ENCODE measurements at regions not wholly inside any gene's neighbourhood (a gene's known extent, or its start where the extent isn't known, plus 50 kb on each side); places are given as distances from the start of the nearest gene placed in this dataset.
"Not testable (repeated sequence)": the region's sequence is repeated elsewhere in the genome, so short reads cannot be mapped to it uniquely, and the experiment has no call there.

DNA sequence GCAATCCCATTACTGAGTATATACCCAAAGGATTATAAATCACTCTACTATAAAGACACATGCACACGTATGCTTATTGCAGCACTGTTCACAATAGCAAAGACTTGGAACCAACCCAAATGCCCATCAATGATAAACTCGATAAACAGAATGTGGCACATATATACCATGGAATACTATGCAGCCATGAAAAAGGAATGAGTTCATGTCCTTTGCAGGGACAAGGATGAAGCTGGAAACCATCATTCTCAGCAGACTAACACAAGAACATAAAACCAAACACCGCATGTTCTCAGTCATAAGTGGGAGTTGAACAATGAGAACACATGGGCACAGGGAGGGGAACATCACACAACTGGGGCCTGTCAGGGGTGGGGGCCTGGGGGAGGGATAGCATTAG, 532.8 kb upstream of the AMOT start:
- H3K36me3 ChIP-seq (ENCODE audit: insufficient read depth, low read length); H3K4me1 ChIP-seq (ENCODE audit: low read length); H3K9me3 ChIP-seq (ENCODE audit: low read length); H3K27ac ChIP-seq (ENCODE audit: low read length); DNase-seq; H3K9ac ChIP-seq (ENCODE audit: low read length); H4K20me1 ChIP-seq (ENCODE audit: insufficient read depth, low read depth, low read length); H3K9me2 ChIP-seq (replicated peaks; ENCODE audit: insufficient read depth, low read length); H3K4me2 ChIP-seq (ENCODE audit: low read depth, low read length, poor library complexity, severe bottlenecking); H3K27me3 ChIP-seq (ENCODE audit: low read length); H2AFZ ChIP-seq (ENCODE audit: low read length); H3K79me2 ChIP-seq (ENCODE audit: low read length); H3K4me3 ChIP-seq (ENCODE audit: low read length): not testable (repeated sequence)

- Histone ChIP-seq H2AFZ (ENCODE audit: low read length) (no peak overlapping the region), H3K4me3 (ENCODE audit: low read length) (no peak overlapping the region), H3K79me2 (ENCODE audit: low read length) (no peaks in the 10 kb centered on the region), H3K36me3 (ENCODE audit: insufficient read depth, low read length) (no peaks in the 10 kb centered on the region), H3K4me1 (ENCODE audit: low read length) (no peaks in the 10 kb centered on the region), H3K9me2 (replicated peaks; ENCODE audit: insufficient read depth, low read length) (no peaks in the 10 kb centered on the region), H3K9ac (ENCODE audit: low read length) (no peak overlapping the region), H3K27ac (ENCODE audit: low read length) (no peak overlapping the region), H3K4me2 (ENCODE audit: low read depth, low read length, poor library complexity, severe bottlenecking) (no peak overlapping the region), H3K9me3 (ENCODE audit: low read length) (no peaks in the 10 kb centered on the region), H4K20me1 (ENCODE audit: insufficient read depth, low read depth, low read length) (no peaks in the 10 kb centered on the region), H3K27me3 (ENCODE audit: low read length) (no peaks in the 10 kb centered on the region)
- DNase-seq = no peak
Measured at GRCh38 chrX:113370006-113370405, 529.4 kb upstream of the AMOT start.

GRCh38 chrX:113369056-113369455, 528.4 kb upstream of the AMOT start:
- H3K4me1 ChIP-seq (ENCODE audit: low read length) = no peaks in the 10 kb centered on the region
- H3K4me2 ChIP-seq (ENCODE audit: low read depth, low read length, poor library complexity, severe bottlenecking) = no peak overlapping the region
- no peaks in the 10 kb centered on the region for H3K9me2 ChIP-seq (replicated peaks; ENCODE audit: insufficient read depth, low read length)
- DNase-seq = no peak
- no peaks in the 10 kb centered on the region for H3K36me3 ChIP-seq (ENCODE audit: insufficient read depth, low read length)
- no peaks in the 10 kb centered on the region for H4K20me1 ChIP-seq (ENCODE audit: insufficient read depth, low read depth, low read length)
- H3K9me3 ChIP-seq (ENCODE audit: low read length) = no peaks in the 10 kb centered on the region
- no peak overlapping the region for H3K27ac ChIP-seq (ENCODE audit: low read length)
- no peak overlapping the region for H2AFZ ChIP-seq (ENCODE audit: low read length)
- no peak overlapping the region for H3K9ac ChIP-seq (ENCODE audit: low read length)
- no peak overlapping the region for H3K4me3 ChIP-seq (ENCODE audit: low read length)
- H3K27me3 ChIP-seq (ENCODE audit: low read length) = no peaks in the 10 kb centered on the region
- H3K79me2 ChIP-seq (ENCODE audit: low read length) = no peaks in the 10 kb centered on the region

- H3K9ac ChIP-seq (ENCODE audit: low read length) = no peak overlapping the region
- no peaks in the 10 kb centered on the region for H3K9me3 ChIP-seq (ENCODE audit: low read length)
- H3K4me3 ChIP-seq (ENCODE audit: low read length) = no peak overlapping the region
- no peaks in the 10 kb centered on the region for H3K27me3 ChIP-seq (ENCODE audit: low read length)
- H3K36me3 ChIP-seq (ENCODE audit: insufficient read depth, low read length) = no peaks in the 10 kb centered on the region
- H3K4me2 ChIP-seq (ENCODE audit: low read depth, low read length, poor library complexity, severe bottlenecking) = no peak overlapping the region
- H2AFZ ChIP-seq (ENCODE audit: low read length) = no peak overlapping the region
- no peak for DNase-seq
- H3K27ac ChIP-seq (ENCODE audit: low read length) = no peak overlapping the region
- no peaks in the 10 kb centered on the region for H4K20me1 ChIP-seq (ENCODE audit: insufficient read depth, low read depth, low read length)
- H3K79me2 ChIP-seq (ENCODE audit: low read length) = no peaks in the 10 kb centered on the region
- no peaks in the 10 kb centered on the region for H3K4me1 ChIP-seq (ENCODE audit: low read length)
- no peaks in the 10 kb centered on the region for H3K9me2 ChIP-seq (replicated peaks; ENCODE audit: insufficient read depth, low read length)
Measured at GRCh38 chrX:113353134-113353533, 512.5 kb upstream of the AMOT start.

DNA sequence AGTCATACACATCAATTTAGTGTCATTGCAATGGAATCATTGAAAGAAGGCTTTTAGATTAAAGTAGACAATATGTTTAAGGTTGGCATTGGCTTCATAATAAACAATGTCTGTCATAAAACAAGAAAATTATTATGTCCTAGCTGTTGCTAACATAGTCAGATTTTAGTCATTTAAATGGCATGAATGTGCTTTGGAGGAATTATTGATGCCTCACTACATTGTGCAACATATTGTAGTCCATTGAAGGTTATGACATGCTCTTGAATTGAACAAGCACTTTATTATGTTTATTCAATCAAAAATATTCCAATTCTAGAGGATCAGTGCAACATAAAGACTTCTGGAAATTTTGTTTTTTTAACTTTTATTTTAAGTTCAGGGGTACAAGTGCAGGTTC, 489.8 kb upstream of the AMOT start:
- no peaks in the 10 kb centered on the region for H4K20me1 ChIP-seq (ENCODE audit: insufficient read depth, low read depth, low read length)
- no peaks in the 10 kb centered on the region for H3K36me3 ChIP-seq (ENCODE audit: insufficient read depth, low read length)
- no peak overlapping the region for H3K27ac ChIP-seq (ENCODE audit: low read length)
- no peak overlapping the region for H3K4me2 ChIP-seq (ENCODE audit: low read depth, low read length, poor library complexity, severe bottlenecking)
- H3K4me1 ChIP-seq (ENCODE audit: low read length) = no peaks in the 10 kb centered on the region
- no peak overlapping the region for H2AFZ ChIP-seq (ENCODE audit: low read length)
- DNase-seq = no peak
- no peak overlapping the region for H3K4me3 ChIP-seq (ENCODE audit: low read length)
- peaks cover 3% of the 10 kb centered on the region; the same call in 1 of the 2 replicates for H3K9me3 ChIP-seq (ENCODE audit: low read length)
- no peaks in the 10 kb centered on the region for H3K27me3 ChIP-seq (ENCODE audit: low read length)
- H3K79me2 ChIP-seq (ENCODE audit: low read length) = no peaks in the 10 kb centered on the region
- H3K9me2 ChIP-seq (replicated peaks; ENCODE audit: insufficient read depth, low read length) = no peaks in the 10 kb centered on the region
- H3K9ac ChIP-seq (ENCODE audit: low read length) = no peak overlapping the region

- Histone ChIP-seq H2AFZ (ENCODE audit: low read length) (no peak overlapping the region), H3K27me3 (ENCODE audit: low read length) (no peaks in the 10 kb centered on the region), H4K20me1 (ENCODE audit: insufficient read depth, low read depth, low read length) (no peaks in the 10 kb centered on the region), H3K4me1 (ENCODE audit: low read length) (no peaks in the 10 kb centered on the region), H3K4me3 (ENCODE audit: low read length) (no peak overlapping the region), H3K27ac (ENCODE audit: low read length) (no peak overlapping the region), H3K9ac (ENCODE audit: low read length) (no peak overlapping the region), H3K36me3 (ENCODE audit: insufficient read depth, low read length) (no peaks in the 10 kb centered on the region), H3K9me3 (ENCODE audit: low read length) (no peaks in the 10 kb centered on the region), H3K4me2 (ENCODE audit: low read depth, low read length, poor library complexity, severe bottlenecking) (no peak overlapping the region), H3K9me2 (replicated peaks; ENCODE audit: insufficient read depth, low read length) (no peaks in the 10 kb centered on the region), H3K79me2 (ENCODE audit: low read length) (no peaks in the 10 kb centered on the region)
- no peak for DNase-seq
Measured at GRCh38 chrX:113315927-113316326, 475.3 kb upstream of the AMOT start.

DNA sequence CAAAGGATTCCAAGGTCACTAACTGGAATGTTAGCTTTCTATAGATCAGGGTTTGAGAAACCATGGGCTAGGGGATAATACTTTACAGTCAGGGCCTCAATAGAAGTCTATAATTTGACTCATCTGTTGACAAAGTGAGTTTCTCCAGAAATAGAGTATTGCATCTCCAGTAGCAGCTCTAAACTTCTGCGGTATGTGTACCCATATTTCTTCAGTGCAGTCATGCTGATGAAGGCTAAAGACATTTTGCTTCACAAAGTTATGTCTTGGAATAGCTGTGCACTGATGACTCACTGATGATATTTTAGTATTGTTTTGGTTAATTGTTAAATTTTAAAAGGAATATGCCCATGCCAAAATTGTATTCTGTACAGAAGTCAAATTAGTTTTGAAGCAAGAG, 464.9 kb upstream of the AMOT start:
- H3K9me3 ChIP-seq (ENCODE audit: low read length) = no peaks in the 10 kb centered on the region
- H4K20me1 ChIP-seq (ENCODE audit: insufficient read depth, low read depth, low read length) = no peaks in the 10 kb centered on the region
- H3K4me2 ChIP-seq (ENCODE audit: low read depth, low read length, poor library complexity, severe bottlenecking) = no peak overlapping the region
- H3K27me3 ChIP-seq (ENCODE audit: low read length) = no peaks in the 10 kb centered on the region
- H3K27ac ChIP-seq (ENCODE audit: low read length) = no peak overlapping the region
- no peak overlapping the region for H3K9ac ChIP-seq (ENCODE audit: low read length)
- no peak overlapping the region for H3K4me3 ChIP-seq (ENCODE audit: low read length)
- H3K9me2 ChIP-seq (replicated peaks; ENCODE audit: insufficient read depth, low read length) = no peaks in the 10 kb centered on the region
- H2AFZ ChIP-seq (ENCODE audit: low read length) = no peak overlapping the region
- H3K36me3 ChIP-seq (ENCODE audit: insufficient read depth, low read length) = no peaks in the 10 kb centered on the region
- H3K4me1 ChIP-seq (ENCODE audit: low read length) = no peaks in the 10 kb centered on the region
- H3K79me2 ChIP-seq (ENCODE audit: low read length) = no peaks in the 10 kb centered on the region
- DNase-seq = no peak

GRCh38 chrX:113300580-113300979, 459.9 kb upstream of the AMOT start:
- no peak overlapping the region for H2AFZ ChIP-seq (ENCODE audit: low read length)
- no peak overlapping the region for H3K9ac ChIP-seq (ENCODE audit: low read length)
- no peaks in the 10 kb centered on the region for H3K4me1 ChIP-seq (ENCODE audit: low read length)
- H3K79me2 ChIP-seq (ENCODE audit: low read length) = no peaks in the 10 kb centered on the region
- DNase-seq = no peak
- no peaks in the 10 kb centered on the region for H3K9me3 ChIP-seq (ENCODE audit: low read length)
- H3K4me3 ChIP-seq (ENCODE audit: low read length) = no peak overlapping the region
- H3K27me3 ChIP-seq (ENCODE audit: low read length) = no peaks in the 10 kb centered on the region
- H3K36me3 ChIP-seq (ENCODE audit: insufficient read depth, low read length) = no peaks in the 10 kb centered on the region
- H3K9me2 ChIP-seq (replicated peaks; ENCODE audit: insufficient read depth, low read length) = no peaks in the 10 kb centered on the region
- H3K27ac ChIP-seq (ENCODE audit: low read length) = no peak overlapping the region
- H3K4me2 ChIP-seq (ENCODE audit: low read depth, low read length, poor library complexity, severe bottlenecking) = no peak overlapping the region
- no peaks in the 10 kb centered on the region for H4K20me1 ChIP-seq (ENCODE audit: insufficient read depth, low read depth, low read length)

DNA sequence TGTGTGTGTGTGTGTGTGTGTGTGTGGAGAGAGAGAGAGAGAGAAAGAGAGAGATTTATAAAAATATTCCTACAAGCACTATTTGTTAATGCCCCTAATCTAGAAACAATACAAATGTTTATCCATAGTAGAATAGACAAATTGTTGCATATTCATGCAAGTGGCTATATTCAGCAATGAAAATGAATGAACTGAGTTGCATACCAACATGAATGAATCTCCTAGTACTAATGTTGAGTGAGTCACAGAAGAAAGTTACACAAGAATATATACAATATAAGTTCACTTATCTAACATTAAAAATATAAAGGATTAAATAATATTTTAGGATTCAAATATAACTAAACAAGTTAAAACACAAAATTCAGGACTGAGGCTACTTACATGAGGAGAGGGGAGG, 456.8 kb upstream of the AMOT start:
- no peaks in the 10 kb centered on the region for H3K27me3 ChIP-seq (ENCODE audit: low read length)
- H3K27ac ChIP-seq (ENCODE audit: low read length) = no peak overlapping the region
- no peak overlapping the region for H3K4me2 ChIP-seq (ENCODE audit: low read depth, low read length, poor library complexity, severe bottlenecking)
- no peaks in the 10 kb centered on the region for H3K79me2 ChIP-seq (ENCODE audit: low read length)
- H3K9me3 ChIP-seq (ENCODE audit: low read length) = no peaks in the 10 kb centered on the region
- no peaks in the 10 kb centered on the region for H3K36me3 ChIP-seq (ENCODE audit: insufficient read depth, low read length)
- no peaks in the 10 kb centered on the region for H3K9me2 ChIP-seq (replicated peaks; ENCODE audit: insufficient read depth, low read length)
- H4K20me1 ChIP-seq (ENCODE audit: insufficient read depth, low read depth, low read length) = no peaks in the 10 kb centered on the region
- no peak for DNase-seq
- no peak overlapping the region for H2AFZ ChIP-seq (ENCODE audit: low read length)
- H3K4me3 ChIP-seq (ENCODE audit: low read length) = no peak overlapping the region
- no peaks in the 10 kb centered on the region for H3K4me1 ChIP-seq (ENCODE audit: low read length)
- no peak overlapping the region for H3K9ac ChIP-seq (ENCODE audit: low read length)
